Thyroid gland (tissue), 4 donors: ENCODE measurements at regions not wholly inside any gene's neighbourhood (a gene's known extent, or its start where the extent isn't known, plus 50 kb on each side); places are given as distances from the start of the nearest gene placed in this dataset.

Experiments used
- DNase-seq, 2 donors: peaks; one replicate each; pipeline ENCODE4 v3.0.0-alpha.2; 2019
- H3K27ac ChIP-seq, 3 donors: fragments of 200-600 bp; sonication (generic); 1 replicate in 2 of 3; 2 replicates in 1 of 3; pipeline ENCODE4 v1.5.1; 2016 to 2019; ENCODE audit warnings: mild to moderate bottlenecking in 1 of 3, moderate library complexity in 1 of 3
- H3K27me3 ChIP-seq: fragments of 200-600 bp; sonication (generic); one replicate; pipeline ENCODE4 v1.5.1; 2019
- H3K36me3 ChIP-seq, 2 donors: fragments of 200-600 bp; sonication (generic); one replicate each; pipeline ENCODE4 v1.5.1; 2016 to 2019
- H3K4me1 ChIP-seq, 2 donors: fragments of 200-600 bp; sonication (generic); one replicate each; pipeline ENCODE4 v1.5.1; 2017 to 2019
- H3K4me3 ChIP-seq, 3 donors: fragments of 200-600 bp; sonication (generic); replicated peaks in 1 of 3; 1 replicate in 2 of 3; 2 replicates in 1 of 3; pipeline ENCODE4 v1.5.1; 2016; ENCODE audit warnings: mild to moderate bottlenecking in 1 of 3
- H3K9me3 ChIP-seq: fragments of 200-600 bp; sonication (generic); one replicate; pipeline ENCODE4 v1.5.1; 2017
- CTCF ChIP-seq, 6 experiments: fragments of 200-600 bp in 3 of 6; fragments of 450-650 bp in 3 of 6; sonication (generic) in 3 of 6; IDR thresholded peaks; one replicate each; pipeline ENCODE4 v1.5.1; 2016 to 2019; ENCODE audit warnings: antibody characterized with exemption in 6 of 6, mild to moderate bottlenecking in 2 of 6, inconsistent platforms in 1 of 6, moderate library complexity in 1 of 6
- POLR2A ChIP-seq, 2 donors: fragments of 450-650 bp; IDR thresholded peaks; one replicate each; pipeline ENCODE4 v1.6.1; 2017; ENCODE audit warnings: antibody characterized with exemption in 2 of 2, mild to moderate bottlenecking in 2 of 2, moderate library complexity in 1 of 2
- WGBS, 2 donors: methylation state at CpG; one replicate each; pipeline ENCODE4 v1.1.5; 2017; 5-methylcytosine and 5-hydroxymethylcytosine counted together
- intact Hi-C: fragments of 100-400 bp; cut with DNase I; formaldehyde crosslinking; loops from one replicate; pipeline ENCODE4 v1.15.1; 2023

GRCh38 chr20:60966031-60966430, 286.0 kb upstream of the CDH4 start:
- WGBS, 2 donors: 87 to 90% methylated on average over 9 of the region's 9 CpGs
- H3K9me3 ChIP-seq: no peaks in the 10 kb centered on the region
- TF ChIP-seq POLR2A (IDR thresholded peaks at IDR 0.05): no peak
- no peak for TF ChIP-seq CTCF (IDR thresholded peaks at IDR 0.05)
- H3K27me3 ChIP-seq: no peaks in the 10 kb centered on the region
- no peak overlapping the region for H3K4me3 ChIP-seq
- H3K4me1 ChIP-seq: no peaks in the 10 kb centered on the region
- H3K27ac ChIP-seq: no peak overlapping the region
- no peak for DNase-seq
- H3K36me3 ChIP-seq: no peaks in the 10 kb centered on the region
- intact Hi-C loops: no loop called here

GRCh38 chr20:60966766-60967165, 285.3 kb upstream of the CDH4 start:
- intact Hi-C loops: no loop called here
- no peak overlapping the region for H3K4me3 ChIP-seq
- no peaks in the 10 kb centered on the region for H3K9me3 ChIP-seq
- WGBS, 2 donors: 89 to 91% methylated on average over 18 to 19 of the region's 19 CpGs
- DNase-seq: no peak
- H3K27me3 ChIP-seq: no peaks in the 10 kb centered on the region
- H3K36me3 ChIP-seq: no peaks in the 10 kb centered on the region
- H3K4me1 ChIP-seq: no peaks in the 10 kb centered on the region
- H3K27ac ChIP-seq: no peak overlapping the region
- no peak for TF ChIP-seq CTCF (IDR thresholded peaks at IDR 0.05)
- no peak for TF ChIP-seq POLR2A (IDR thresholded peaks at IDR 0.05)

GRCh38 chr20:60967431-60968316, 284.4 kb upstream of the CDH4 start:
- Histone ChIP-seq H3K27me3 (no peaks in the 10 kb centered on the region), H3K9me3 (no peaks in the 10 kb centered on the region), H3K4me1 (no peaks in the 10 kb centered on the region), H3K27ac (no peak overlapping the region), H3K36me3 (no peaks in the 10 kb centered on the region), H3K4me3 (no peak overlapping the region)
- intact Hi-C loops: no loop called here
- no peak for DNase-seq
- WGBS, 2 donors: 88 to 93% methylated on average over 20 to 53 of the region's 56 CpGs
- no peak for TF ChIP-seq POLR2A (IDR thresholded peaks at IDR 0.05)
- no peak for TF ChIP-seq CTCF (IDR thresholded peaks at IDR 0.05)

GRCh38 chr20:60968853-60969720, 283.0 kb upstream of the CDH4 start:
- TF ChIP-seq CTCF (IDR thresholded peaks at IDR 0.05): no peak
- TF ChIP-seq POLR2A (IDR thresholded peaks at IDR 0.05): no peak
- Histone ChIP-seq H3K4me1 (no peaks in the 10 kb centered on the region), H3K4me3 (no peak overlapping the region), H3K36me3 (no peaks in the 10 kb centered on the region), H3K27me3 (no peaks in the 10 kb centered on the region), H3K27ac (no peak overlapping the region), H3K9me3 (no peaks in the 10 kb centered on the region)
- WGBS, 2 donors: 75 to 79% methylated on average over 7 of the region's 7 CpGs
- no peak for DNase-seq
- intact Hi-C loops: no loop called here

- Histone ChIP-seq H3K4me1 (no peaks in the 10 kb centered on the region), H3K36me3 (no peaks in the 10 kb centered on the region), H3K27ac (no peak overlapping the region), H3K4me3 (no peak overlapping the region), H3K9me3 (no peaks in the 10 kb centered on the region), H3K27me3 (no peaks in the 10 kb centered on the region)
- WGBS, 2 donors: 74 to 77% methylated on average over 8 of the region's 8 CpGs
- DNase-seq: no peak
- intact Hi-C loops: no loop called here
- no peak for TF ChIP-seq POLR2A (IDR thresholded peaks at IDR 0.05)
- TF ChIP-seq CTCF (IDR thresholded peaks at IDR 0.05): no peak
Observed at GRCh38 chr20:60970601-60971000, 281.5 kb upstream of the CDH4 start.
